Spleen (tissue), 11 donors: ENCODE measurements at regions not wholly inside any gene's neighbourhood (a gene's known extent, or its start where the extent isn't known, plus 50 kb on each side); places are given as distances from the start of the nearest gene placed in this dataset.

ENCODE experiments used
- DNase-seq: peaks from one replicate; pipeline ENCODE4 v3.0.0-alpha.2; 2020
- H3K27ac ChIP-seq, 8 donors: fragments of 200-600 bp; sonication (generic) in 7 of 8; 1 replicate in 4 of 8; 2 replicates in 4 of 8; pipeline versions ENCODE4 v1.5.0 to v1.8.0; 2016 to 2021; ENCODE audit warnings: inconsistent platforms in 4 of 8, mild to moderate bottlenecking in 4 of 8, moderate library complexity in 1 of 8
- H3K27me3 ChIP-seq, 7 donors: fragments of 200-600 bp; sonication (generic) in 6 of 7; replicated peaks in 1 of 7; 1 replicate in 4 of 7; 2 replicates in 3 of 7; pipeline versions ENCODE4 v1.5.0 to v1.8.0; 2016 to 2021; ENCODE audit warnings: inconsistent platforms in 3 of 7, mild to moderate bottlenecking in 1 of 7
- H3K36me3 ChIP-seq, 6 donors: fragments of 200-600 bp; sonication (generic) in 5 of 6; 1 replicate in 4 of 6; 2 replicates in 2 of 6; pipeline versions ENCODE4 v1.5.0 to v1.8.0; 2016 to 2021; ENCODE audit warnings: inconsistent platforms in 2 of 6
- H3K4me1 ChIP-seq, 6 donors: fragments of 200-600 bp; sonication (generic) in 5 of 6; 1 replicate in 3 of 6; 2 replicates in 3 of 6; pipeline versions ENCODE4 v1.5.0 to v1.8.0; 2016 to 2021; ENCODE audit warnings: inconsistent platforms in 3 of 6
- H3K4me3 ChIP-seq, 8 donors: fragments of 200-600 bp; sonication (generic) in 7 of 8; 1 replicate in 4 of 8; 2 replicates in 4 of 8; pipeline versions ENCODE4 v1.5.0 to v1.8.0; 2016 to 2021; ENCODE audit warnings: inconsistent platforms in 4 of 8, mild to moderate bottlenecking in 4 of 8, moderate library complexity in 2 of 8
- H3K9me3 ChIP-seq, 8 donors: fragments of 200-600 bp; sonication (generic) in 7 of 8; 1 replicate in 4 of 8; 2 replicates in 4 of 8; pipeline versions ENCODE4 v1.5.0 to v1.8.0; 2016 to 2021; ENCODE audit warnings: inconsistent platforms in 4 of 8
- CTCF ChIP-seq, 11 experiments: fragments of 200-600 bp in 7 of 11; fragments of 450-650 bp in 4 of 11; sonication (generic) in 4 of 11; IDR thresholded peaks in 8 of 11; conservative IDR thresholded peaks in 3 of 11; 1 replicate in 7 of 11; 2 replicates in 4 of 11; pipeline versions ENCODE4 v1.4.0 to v1.8.0; 2016 to 2021; ENCODE audit warnings: antibody characterized with exemption in 11 of 11, inconsistent platforms in 4 of 11, mild to moderate bottlenecking in 1 of 11
- POLR2A ChIP-seq, 3 donors: fragments of 450-650 bp; IDR thresholded peaks; one replicate each; pipeline ENCODE4 v1.5.1; 2017; ENCODE audit warnings: antibody characterized with exemption in 3 of 3, mild to moderate bottlenecking in 1 of 3
- POLR2AphosphoS5 ChIP-seq, 3 donors: sonication (generic); formaldehyde crosslinking; IDR thresholded peaks; one replicate each; pipeline ENCODE4 v1.5.1; 2017; ENCODE audit warnings: antibody characterized with exemption in 3 of 3
- WGBS, 5 donors: extraction: QIAGEN DNeasy Blood & Tissue Kit in 3 of 5; methylation state at CpG; one replicate each; pipeline versions ENCODE4 v1.1.5 to v1.1.7; 2013 to 2018; 5-methylcytosine and 5-hydroxymethylcytosine counted together
- intact Hi-C: fragments of 100-400 bp; cut with DNase I; formaldehyde crosslinking; loops from one replicate; pipeline ENCODE4 v1.15.0; 2023; ENCODE audit warnings: low total_unique reads
- donor health status: healthy with polysubstance abuse.
- donor health status: DM: no; HTN: no; CAD: no; lungs with moderate emphysema.
- donor health status: DM: no; HTN: no; CAD: no.
- donor health status: Bipolar disorder and iron deficiency.
- donor health status: healthy.
- donor health status: DM: no; HTN: no; CAD: no.
- donor health status: DM: yes; HTN: yes; CAD: no.

- Histone ChIP-seq H3K4me3 (no peak overlapping the region), H3K9me3 (no peaks in the 10 kb centered on the region), H3K36me3 (no peaks in the 10 kb centered on the region), H3K27ac (no peak overlapping the region), H3K27me3 (no peaks in the 10 kb centered on the region), H3K4me1 (no peaks in the 10 kb centered on the region)
- intact Hi-C loops = no loop called here
- DNase-seq = no peak
- no peak for TF ChIP-seq POLR2A (IDR thresholded peaks at IDR 0.05)
- TF ChIP-seq POLR2AphosphoS5 (IDR thresholded peaks at IDR 0.05) = no peak
- TF ChIP-seq CTCF (IDR thresholded peaks at IDR 0.05 in 8 of 11, conservative IDR thresholded peaks at IDR 0.05 in 3 of 11) = no peak
Measured at GRCh38 chrX:7711167-7711566, 131.8 kb upstream of the VCX start.

GRCh38 chrX:7709845-7710244, 133.1 kb upstream of the VCX start:
- no peaks in the 10 kb centered on the region for H3K36me3 ChIP-seq
- 34 to 55% (median 46%) methylated on average over 4 of the region's 4 CpGs for WGBS, 5 donors
- no peaks in the 10 kb centered on the region for H3K9me3 ChIP-seq
- H3K4me3 ChIP-seq = peak overlapping the region in 2 of 8 donors; percentile 13 to 41
- TF ChIP-seq CTCF (IDR thresholded peaks at IDR 0.05 in 8 of 11, conservative IDR thresholded peaks at IDR 0.05 in 3 of 11) = no peak
- TF ChIP-seq POLR2A (IDR thresholded peaks at IDR 0.05) = no peak
- no peak for TF ChIP-seq POLR2AphosphoS5 (IDR thresholded peaks at IDR 0.05)
- H3K4me1 ChIP-seq = no peaks in the 10 kb centered on the region
- intact Hi-C loops = no loop called here
- no peaks in the 10 kb centered on the region for H3K27me3 ChIP-seq
- peak overlapping the region in 2 of 8 donors; percentile 31 to 35 for H3K27ac ChIP-seq
- no peak for DNase-seq

GRCh38 chrX:7706032-7706431, 136.9 kb upstream of the VCX start:
- no peaks in the 10 kb centered on the region for H3K9me3 ChIP-seq
- no peak for DNase-seq
- H3K4me3 ChIP-seq = no peak overlapping the region
- intact Hi-C loops = no loop called here
- H3K27ac ChIP-seq = no peak overlapping the region
- TF ChIP-seq POLR2AphosphoS5 (IDR thresholded peaks at IDR 0.05) (no peak), CTCF (IDR thresholded peaks at IDR 0.05 in 8 of 11, conservative IDR thresholded peaks at IDR 0.05 in 3 of 11) (peak in 3 of 11 experiments; percentile 10 to 14 (median 10))
- H3K27me3 ChIP-seq = no peaks in the 10 kb centered on the region
- H3K4me1 ChIP-seq = no peaks in the 10 kb centered on the region
- H3K36me3 ChIP-seq = no peaks in the 10 kb centered on the region

- Histone ChIP-seq H3K4me1 (no peaks in the 10 kb centered on the region), H3K36me3 (no peaks in the 10 kb centered on the region), H3K27me3 (no peaks in the 10 kb centered on the region), H3K9me3 (no peaks in the 10 kb centered on the region), H3K27ac (no peak overlapping the region), H3K4me3 (no peak overlapping the region)
- TF ChIP-seq CTCF (IDR thresholded peaks at IDR 0.05 in 8 of 11, conservative IDR thresholded peaks at IDR 0.05 in 3 of 11) (no peak), POLR2A (IDR thresholded peaks at IDR 0.05) (no peak), POLR2AphosphoS5 (IDR thresholded peaks at IDR 0.05) (no peak)
- WGBS, 5 donors = 83 to 93% (median 89%) methylated on average over 1 to 4 of the region's 4 CpGs
- no peak for DNase-seq
- intact Hi-C loops = no loop called here
Measured at GRCh38 chrX:7704205-7704604, 138.8 kb upstream of the VCX start.
